ENCODE measurements at regions not wholly inside any gene's neighbourhood (a gene's known extent, or its start where the extent isn't known, plus 50 kb on each side); places are given as distances from the start of the nearest gene placed in this dataset.

DNA sequence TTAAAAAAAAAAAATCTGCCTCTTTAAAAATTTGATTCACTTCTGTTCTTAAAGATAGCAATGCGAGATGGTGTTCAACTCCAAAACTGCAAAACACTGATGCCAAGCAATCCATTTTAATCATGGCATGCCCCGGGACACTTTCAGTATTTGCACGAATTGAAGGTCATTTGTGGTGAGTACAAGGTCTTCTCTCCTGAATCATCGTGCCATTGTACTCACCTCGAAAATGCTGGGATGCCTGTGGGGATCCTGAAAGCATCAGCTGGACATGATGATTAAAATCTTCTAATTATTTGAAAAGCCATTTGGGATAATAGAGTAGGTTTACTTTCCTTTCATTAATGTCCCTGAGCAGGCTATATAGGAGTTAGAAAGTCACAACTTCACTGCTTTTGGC lies 125.1 kb upstream of the NRP1 start:
- TF ChIP-seq REST (IDR thresholded peaks at IDR 0.05; ENCODE audit: low read depth) (no peak), NFIC (IDR thresholded peaks at IDR 0.05) (no peak), RAD21 (IDR thresholded peaks at IDR 0.05; ENCODE audit: low read depth) (no peak)
- TF ChIP-seq, protein P1, sequence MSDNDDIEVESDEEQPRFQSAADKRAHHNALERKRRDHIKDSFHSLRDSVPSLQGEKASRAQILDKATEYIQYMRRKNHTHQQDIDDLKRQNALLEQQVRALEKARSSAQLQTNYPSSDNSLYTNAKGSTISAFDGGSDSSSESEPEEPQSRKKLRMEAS (IDR thresholded peaks at IDR 0.05) = no peak
